ENCODE measurements at regions not wholly inside any gene's neighbourhood (a gene's known extent, or its start where the extent isn't known, plus 50 kb on each side); places are given as distances from the start of the nearest gene placed in this dataset.

DNA sequence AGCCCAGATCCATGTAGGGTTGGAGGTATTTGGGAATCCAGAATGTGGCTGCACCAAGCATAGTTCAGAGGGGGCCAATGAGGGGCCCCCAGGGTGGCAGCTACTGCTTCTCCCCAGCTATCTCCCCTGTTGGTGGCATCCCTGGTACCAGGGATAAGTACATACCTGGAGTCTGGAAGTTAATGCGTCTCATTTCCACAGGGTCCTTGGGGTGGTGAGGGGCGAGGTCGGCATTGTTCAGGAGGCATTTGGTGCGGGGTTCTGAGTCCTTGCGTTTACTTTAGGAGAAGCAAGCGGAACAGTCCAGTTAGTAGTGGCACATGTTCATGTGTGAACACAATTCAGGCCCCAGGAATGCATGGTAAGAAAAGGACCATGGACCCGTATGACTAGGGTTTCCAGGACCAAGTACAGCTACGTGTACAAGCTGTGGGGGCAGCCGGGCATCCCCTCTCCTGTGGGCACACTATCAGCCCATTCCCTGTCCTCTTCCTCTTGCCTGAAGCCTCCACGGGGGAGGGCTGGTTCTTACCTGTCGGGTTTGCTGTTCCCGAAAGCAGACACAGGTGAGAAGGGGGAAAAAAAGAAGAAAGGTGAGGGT lies 122.3 kb downstream of the PTPRS start:
- no peak for DNase-seq

GRCh38 chr19:5217171-5217570 lies 123.4 kb downstream of the PTPRS start:
- DNase-seq, result no peak

- DNase-seq, result no peak
Observed at GRCh38 chr19:5216141-5216847, 124.3 kb downstream of the PTPRS start.

DNA sequence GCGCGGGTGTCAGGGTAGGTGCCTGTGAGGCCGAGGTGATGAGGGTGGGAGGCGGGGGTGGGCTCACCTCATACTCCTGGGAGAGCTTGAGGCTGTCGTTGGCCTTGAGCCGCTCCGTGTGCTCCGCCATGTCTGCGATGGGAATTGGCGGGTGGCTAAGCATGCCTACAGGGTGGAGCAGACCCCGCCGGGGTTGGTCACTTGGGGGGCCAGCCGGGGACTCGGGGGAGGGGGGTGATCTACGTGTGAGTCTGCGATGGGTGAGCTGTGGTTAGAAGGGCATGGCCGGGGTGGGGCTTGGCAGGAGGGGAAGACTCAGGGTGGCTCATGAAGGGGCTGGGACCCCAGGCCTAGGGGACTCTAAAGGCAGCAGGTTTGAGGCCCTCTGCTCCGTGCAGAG lies 125.2 kb downstream of the PTPRS start:
- DNase-seq, result no peak

DNA sequence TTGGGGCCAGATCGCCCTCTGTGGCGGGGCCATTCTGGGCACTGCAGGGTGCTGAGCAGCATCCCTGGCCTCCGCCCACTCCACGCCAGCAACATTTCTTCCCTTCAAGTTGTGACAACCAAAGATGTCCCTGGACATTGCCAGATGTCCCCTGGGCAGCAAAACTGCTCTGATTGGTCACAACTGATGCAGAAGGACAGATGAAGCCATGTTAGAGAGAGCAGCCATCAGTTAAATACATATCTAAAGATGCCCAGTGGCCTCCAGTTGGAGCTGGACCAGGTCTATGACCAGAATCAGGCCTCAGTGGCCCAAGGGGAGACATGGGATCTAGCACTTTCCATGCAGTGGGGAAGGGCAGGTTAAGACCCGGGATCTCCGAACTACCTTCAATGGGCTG lies 125.7 kb downstream of the PTPRS start:
- DNase-seq, result no peak

- DNase-seq, result no peak
Observed at GRCh38 chr19:5214371-5214770, 126.2 kb downstream of the PTPRS start.

DNA sequence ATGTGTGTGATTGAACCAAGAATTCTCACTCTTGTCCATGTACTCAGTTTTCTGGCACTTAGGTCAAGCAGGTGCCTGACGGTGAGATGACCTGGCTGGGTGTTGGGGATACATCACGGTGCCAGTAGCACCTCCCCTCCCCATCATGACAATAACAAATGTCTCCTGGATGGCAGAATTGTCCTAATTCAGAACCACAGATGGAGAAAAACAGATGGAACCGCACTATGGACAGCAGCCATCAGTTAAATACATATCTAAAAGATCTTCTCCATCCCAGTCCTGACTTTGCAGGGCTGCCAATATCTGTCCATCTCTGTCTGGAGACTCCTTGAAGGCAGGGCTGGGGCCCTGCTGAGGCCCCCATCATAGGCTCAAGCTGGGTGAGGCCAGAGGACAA lies 126.9 kb downstream of the PTPRS start:
- no peak for DNase-seq

DNA sequence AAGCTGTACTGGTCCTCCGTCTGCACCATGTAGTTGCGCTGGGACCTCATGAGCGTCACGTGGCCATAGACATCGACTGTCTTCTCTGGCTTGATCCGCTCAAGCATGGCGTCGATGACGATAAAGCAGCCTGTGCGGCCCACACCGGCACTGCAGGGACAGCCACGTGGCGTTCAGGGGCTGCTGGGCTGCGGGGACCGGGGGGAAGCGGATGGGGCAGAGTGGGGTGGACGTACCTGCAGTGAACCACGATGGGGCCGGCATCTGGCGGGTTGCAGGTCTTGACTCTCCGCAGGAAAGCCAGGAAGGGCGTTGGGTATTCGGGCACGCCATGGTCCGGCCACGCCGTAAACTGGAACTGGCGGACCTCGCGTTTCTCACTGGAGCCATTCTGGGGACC lies 128.5 kb downstream of the PTPRS start:
- DNase-seq, result no peak

GRCh38 chr19:5211217-5211822 lies 129.3 kb downstream of the PTPRS start:
- no peak for DNase-seq

- DNase-seq, result no peak
Observed at GRCh38 chr19:5210556-5210955, 130.1 kb downstream of the PTPRS start.

DNA sequence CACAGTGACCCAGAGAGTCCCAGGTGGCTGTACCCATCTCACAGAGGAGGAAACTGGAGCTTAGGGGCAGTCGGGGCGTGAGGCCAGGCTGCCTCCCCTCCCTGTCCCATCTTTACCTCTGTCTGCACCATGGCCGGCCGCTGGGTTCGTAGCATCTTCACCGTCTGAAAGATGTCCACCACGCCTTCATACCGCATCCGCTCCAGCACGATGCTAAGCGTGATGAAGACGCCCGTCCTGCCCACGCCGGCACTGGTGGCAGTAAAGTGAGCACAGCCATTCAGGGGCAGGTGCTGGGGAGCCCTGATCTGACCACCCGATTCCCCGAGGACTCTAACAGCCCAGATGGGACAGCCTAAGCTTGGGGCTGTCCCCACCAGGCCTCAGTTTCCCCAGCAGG lies 132.8 kb downstream of the PTPRS start:
- DNase-seq, result no peak

DNA sequence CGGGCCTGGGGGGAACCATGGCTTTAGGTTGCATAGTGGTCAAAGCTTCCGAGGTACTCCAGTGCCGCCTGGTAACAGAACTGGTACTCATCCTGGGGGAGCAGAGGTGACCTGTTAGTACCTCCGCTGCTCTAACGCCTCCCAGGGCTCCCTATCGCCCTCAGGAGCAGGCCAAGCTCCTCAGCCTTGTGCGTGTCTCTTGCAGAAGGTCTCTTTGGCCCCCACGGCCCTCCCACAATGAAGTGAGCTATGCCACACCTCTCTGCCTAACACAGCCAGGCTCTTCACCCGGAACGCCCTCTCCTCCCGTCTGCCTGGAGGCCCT lies 133.9 kb downstream of the PTPRS start:
- DNase-seq, result no peak

GRCh38 chr19:5205937-5206750 lies 134.5 kb downstream of the PTPRS start:
- no peak for DNase-seq

DNA sequence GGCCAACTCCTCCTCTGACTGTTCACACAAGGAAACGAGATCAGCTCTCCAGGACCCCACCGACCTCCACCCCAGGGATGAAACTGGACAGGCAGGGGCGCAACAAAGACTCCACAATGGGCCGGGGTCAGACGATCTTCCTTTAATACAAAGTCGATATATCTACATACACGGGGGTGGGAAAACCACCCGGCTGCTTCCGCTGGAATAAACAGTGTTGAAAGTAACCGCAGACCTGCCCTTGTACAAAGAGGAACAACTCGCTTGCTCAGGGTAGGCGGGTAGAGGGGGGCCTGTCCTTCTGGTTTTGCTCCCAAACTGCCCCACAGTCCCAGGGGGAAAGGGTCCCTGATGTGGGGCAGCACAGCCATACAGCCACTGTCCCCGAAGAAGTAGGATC lies 135.2 kb downstream of the PTPRS start:
- no peak for DNase-seq

DNA sequence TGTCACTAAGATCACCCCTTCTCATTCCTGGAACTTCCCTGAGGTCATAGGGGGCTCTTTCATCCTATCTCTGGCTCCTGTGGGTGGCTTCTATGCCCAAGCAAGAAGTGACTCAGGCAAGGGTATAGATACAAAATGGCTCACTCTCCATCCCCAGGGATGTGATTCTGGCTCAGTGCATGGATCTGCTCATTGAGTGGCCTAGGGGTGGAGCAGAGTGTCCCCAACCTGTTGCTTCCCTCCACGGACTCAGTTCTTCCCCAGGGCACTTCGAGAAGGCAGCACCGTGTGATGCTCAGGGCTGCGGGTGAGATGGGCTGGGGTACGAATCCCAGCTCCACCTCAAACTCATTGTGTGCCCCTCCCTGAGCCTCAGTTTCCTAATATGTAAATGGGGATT lies 136.4 kb downstream of the PTPRS start:
- no peak for DNase-seq
